ENCODE measurements at regions not wholly inside any gene's neighbourhood (a gene's known extent, or its start where the extent isn't known, plus 50 kb on each side); places are given as distances from the start of the nearest gene placed in this dataset.
"Not testable (repeated sequence)": the region's sequence is repeated elsewhere in the genome, so short reads cannot be mapped to it uniquely, and the experiment has no call there.

DNA sequence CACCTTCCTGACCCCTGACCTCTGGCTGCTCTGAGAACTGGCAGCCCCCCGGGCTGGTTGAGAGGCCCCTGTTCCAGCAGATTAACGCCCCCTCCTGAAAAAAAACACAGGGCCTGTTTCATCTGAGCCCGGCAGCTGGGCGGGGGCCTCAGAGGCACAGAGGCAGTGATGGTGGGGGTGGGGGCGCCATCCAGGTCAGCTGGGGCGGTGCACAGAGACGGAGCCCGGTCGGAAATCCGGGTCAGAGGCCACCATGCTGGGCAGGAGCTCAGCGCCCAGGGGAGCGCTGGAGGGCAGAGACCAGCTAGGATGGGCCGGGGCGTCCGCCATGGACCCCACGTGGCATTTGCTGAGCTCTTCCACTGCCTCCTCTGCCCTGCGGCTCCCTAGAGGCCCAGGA lies 68.0 kb downstream of the UNCX start:
- no peak for DNase-seq

DNA sequence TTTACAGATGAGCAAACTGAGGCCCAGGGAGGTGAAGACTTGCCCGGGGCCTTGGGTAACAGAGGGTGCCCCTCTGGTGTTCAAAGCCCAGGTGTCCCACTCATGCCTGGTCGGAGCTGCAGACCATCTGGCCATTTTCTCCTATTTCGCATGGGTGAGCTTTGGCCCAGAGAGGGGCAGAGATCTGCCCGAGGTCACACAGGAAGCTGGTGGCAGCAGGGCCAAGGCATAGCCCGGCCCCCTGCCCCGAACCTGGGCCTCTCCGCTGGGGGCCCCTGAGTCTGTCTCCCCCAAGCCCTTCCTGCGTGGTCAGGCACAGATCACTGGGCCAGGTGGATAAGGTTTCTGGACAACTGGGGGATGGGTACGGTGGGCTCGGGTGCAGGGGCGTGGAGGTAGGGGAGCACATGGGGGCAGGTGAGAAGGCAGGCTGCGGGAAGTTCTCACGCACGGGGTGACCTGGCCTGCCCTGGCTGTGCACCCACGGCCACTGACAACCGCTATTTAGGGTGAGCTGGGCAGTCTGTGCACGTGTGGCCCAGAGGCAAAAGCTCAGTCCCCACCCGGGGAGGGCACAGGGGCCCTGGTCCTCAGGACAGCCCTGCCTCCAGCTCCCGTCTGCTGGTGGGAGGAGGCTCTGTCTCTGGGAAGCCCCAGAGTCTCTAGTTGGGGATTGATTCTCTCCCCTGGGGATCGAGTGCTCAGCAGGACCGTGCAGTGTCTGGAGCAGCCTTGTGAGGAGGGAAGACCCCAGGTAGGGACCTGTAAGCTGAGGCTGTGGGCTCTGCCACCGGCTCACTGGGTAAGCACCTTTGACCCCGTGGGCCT lies 68.6 kb downstream of the UNCX start:
- DNase-seq, result no peak

GRCh38 chr7:1301882-1302251 lies 69.2 kb downstream of the UNCX start:
- no peak for DNase-seq

GRCh38 chr7:1302936-1303335 lies 70.3 kb downstream of the UNCX start:
- DNase-seq, result no peak

GRCh38 chr7:1304011-1304410 lies 71.3 kb downstream of the UNCX start:
- not testable (repeated sequence) for DNase-seq

- DNase-seq, result no peak
Measured at GRCh38 chr7:1305873-1306272, 73.2 kb downstream of the UNCX start.

DNA sequence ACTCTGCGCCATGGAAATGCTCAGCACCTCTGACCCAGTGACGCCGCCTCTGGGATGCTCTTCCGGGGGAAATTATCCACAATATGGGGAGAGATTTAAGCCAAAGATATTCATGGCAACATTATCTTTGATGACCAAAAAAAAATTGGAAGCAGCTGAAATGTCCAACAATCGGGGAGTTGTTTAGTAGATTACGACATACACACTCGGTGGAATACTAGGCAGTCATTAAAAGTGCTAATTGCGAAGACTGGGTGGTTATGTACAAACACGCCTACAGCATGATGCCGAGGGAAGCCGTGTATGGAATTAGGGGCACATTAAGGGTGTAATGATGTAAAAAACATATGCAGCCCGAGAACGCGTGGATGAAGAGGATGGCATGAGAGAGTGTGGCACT lies 75.2 kb downstream of the UNCX start:
- DNase-seq, result no peak

- DNase-seq, result no peak
Measured at GRCh38 chr7:1309290-1309689, 76.6 kb downstream of the UNCX start.

GRCh38 chr7:1309996-1310395 lies 77.3 kb downstream of the UNCX start:
- no peak for DNase-seq

DNA sequence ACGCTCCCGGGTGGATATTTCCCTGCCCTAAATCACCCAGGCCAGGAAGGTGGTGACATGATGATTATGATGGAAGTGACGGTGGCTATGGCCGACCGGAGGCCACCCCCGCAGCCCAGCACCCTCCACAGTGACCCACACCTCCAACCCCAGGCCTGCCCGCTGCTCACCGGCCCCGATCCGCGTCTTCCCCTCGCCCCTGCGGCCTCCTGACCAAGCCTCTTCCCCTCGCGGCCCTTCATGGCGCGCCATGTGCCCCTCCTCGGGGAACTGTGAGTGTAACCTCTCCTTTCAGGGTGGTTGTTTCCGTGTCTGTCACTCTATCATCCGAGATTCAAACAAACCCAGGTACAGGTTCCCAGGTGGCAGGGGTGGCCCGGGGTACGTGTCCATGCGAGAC lies 78.3 kb downstream of the UNCX start:
- DNase-seq, result no peak

- no peak for DNase-seq
Measured at GRCh38 chr7:1311406-1312135, 78.9 kb downstream of the UNCX start.

- DNase-seq, result no peak
Measured at GRCh38 chr7:1312136-1313070, 79.7 kb downstream of the UNCX start.

DNA sequence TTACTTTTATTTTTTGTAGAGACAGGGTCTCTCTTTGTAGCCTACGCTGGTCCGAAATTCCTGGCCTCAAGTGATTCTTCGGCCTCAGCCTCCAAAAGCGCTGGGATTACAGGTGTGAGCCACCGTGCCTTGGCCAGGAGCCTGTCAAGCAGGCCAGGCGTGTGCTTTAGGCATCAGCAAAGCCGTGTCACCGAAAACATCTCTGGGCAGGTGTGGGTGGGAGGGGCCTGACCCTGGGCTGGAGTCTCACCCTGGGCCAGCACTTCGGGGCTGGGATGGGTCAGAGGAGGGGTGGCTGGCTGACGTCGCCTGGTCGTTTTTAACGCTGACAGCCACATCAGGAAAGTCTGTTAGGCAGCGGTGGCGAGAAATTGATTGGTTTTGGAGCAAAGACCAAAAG lies 80.9 kb downstream of the UNCX start:
- DNase-seq, result no peak

GRCh38 chr7:1314021-1314907 lies 81.6 kb downstream of the UNCX start:
- DNase-seq, result no peak

GRCh38 chr7:1314908-1315450 lies 82.3 kb downstream of the UNCX start:
- DNase-seq, result no peak

GRCh38 chr7:1316086-1316485 lies 83.4 kb downstream of the UNCX start:
- no peak for DNase-seq

DNA sequence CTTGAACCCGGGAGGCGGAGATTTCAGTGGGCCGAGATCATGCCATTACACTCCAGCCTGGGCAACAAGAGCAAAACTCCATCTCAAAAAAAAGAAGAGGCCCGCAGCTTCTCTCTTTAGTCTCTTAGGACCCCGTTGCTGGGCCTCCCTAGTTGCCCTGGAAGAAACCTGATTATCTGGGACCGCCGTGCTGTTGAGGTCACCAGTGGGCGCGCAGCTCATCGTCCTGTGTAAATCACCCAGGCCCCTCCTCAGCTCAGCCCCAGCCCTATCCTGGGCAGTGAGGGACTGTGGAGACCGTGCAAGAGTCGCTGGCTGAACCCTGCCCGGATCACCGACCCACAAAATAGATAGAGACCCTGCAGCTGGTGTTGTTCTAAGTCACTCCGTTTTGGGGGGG lies 85.0 kb downstream of the UNCX start:
- DNase-seq, result no peak

GRCh38 chr7:1318051-1318450 lies 85.4 kb downstream of the UNCX start:
- no peak for DNase-seq

GRCh38 chr7:1318661-1319060 lies 86.0 kb downstream of the UNCX start:
- no peak for DNase-seq

DNA sequence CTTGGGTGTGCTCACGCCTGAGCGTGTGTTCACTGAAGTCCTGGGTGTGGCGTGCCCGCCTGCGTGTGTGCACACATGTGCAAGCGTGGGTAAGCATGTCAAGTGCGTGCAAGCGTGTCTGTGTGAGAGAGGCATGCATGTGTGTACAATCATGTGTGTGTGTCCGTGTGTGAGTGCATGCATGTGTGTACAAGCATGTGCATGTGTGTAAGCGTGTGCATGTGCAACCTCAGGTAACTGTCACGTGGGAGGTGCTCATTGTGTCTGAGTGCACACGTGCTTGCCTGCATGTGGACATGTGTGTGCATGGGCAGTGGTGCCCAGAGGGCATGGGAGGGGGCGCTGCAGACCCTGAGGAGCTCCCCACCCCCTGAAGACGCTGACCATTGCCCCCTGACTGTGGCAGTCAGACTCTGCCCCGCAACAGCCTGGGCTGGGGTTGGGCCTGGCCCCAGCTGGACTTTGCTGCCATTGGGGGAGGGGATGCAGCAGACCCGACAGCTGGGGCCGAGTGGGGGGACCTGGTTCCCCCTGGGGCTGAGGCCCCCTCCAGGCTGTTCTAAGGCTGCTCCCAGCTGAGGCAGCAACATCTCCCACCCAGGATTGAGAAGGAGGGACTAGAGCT lies 88.1 kb downstream of the UNCX start:
- DNase-seq, result no peak

DNA sequence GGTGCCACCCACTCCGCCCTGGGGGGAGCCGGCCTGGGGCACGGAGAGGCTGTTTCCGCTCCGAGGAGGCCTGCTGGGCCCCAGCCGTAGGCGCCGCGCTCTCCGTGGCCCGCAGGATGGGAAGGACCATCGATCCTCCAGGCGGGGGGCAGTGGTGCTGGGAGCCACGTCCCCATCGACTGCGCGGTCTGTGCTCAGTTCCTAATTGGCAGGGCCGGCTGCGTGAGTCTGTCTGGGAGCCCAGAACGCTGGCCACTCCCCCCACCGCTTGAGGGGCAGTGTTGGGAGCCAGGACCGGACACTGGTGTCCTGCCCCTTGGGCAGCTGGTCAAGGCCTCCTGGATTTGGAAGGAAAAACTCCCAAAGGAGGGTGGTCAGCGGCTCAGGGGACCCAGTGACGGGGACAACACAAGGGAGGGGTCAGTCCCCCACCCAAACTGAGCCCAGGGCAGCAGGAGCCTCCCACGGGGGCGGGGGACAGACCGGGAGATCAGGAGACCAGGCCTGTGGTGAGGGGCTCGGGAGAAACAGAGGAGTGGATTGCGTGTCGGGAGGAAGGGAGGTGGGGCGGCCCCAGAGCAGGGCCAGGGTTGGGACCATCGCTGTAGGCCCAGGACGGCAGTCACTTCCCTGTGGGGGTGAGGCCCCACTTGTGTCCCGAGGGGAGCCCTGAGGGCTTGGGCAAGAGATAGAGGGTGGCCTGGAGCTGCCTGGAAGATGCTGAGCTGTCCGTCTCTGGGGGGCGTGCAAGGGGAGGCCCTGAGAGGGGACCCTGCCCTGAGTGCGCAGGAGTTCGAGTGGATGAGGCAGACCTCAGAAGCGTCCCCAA lies 89.0 kb downstream of the UNCX start:
- no peak for DNase-seq

Data from stimulated activated CD4-positive, alpha-beta T cell treated with anti-CD3 and anti-CD28 coated beads, Interleukin-15, amount 100 ng/mL, for 24 hours (primary cell).